ENCODE measurements at regions not wholly inside any gene's neighbourhood (a gene's known extent, or its start where the extent isn't known, plus 50 kb on each side); places are given as distances from the start of the nearest gene placed in this dataset.

- no peaks in the 10 kb centered on the region for H3K36me3 ChIP-seq (replicated peaks; ENCODE audit: insufficient read depth, low read depth)
- 15% methylated on average over 14 of the region's 14 CpGs for WGBS (ENCODE audit: low lambda C conversion rate, missing lambda C conversion rate)
- peak overlapping the region; percentile 68 for H3K4me2 ChIP-seq
- no peaks in the 10 kb centered on the region for H3K9me2 ChIP-seq (replicated peaks; ENCODE audit: insufficient read depth)
- no peak overlapping the region for H3K4me3 ChIP-seq
- no peaks in the 10 kb centered on the region for H3K79me2 ChIP-seq
- H3K4me1 ChIP-seq (ENCODE audit: insufficient read depth) = peaks cover 37% of the 10 kb centered on the region
- no peak for TF ChIP-seq EZH2phosphoT487 (IDR thresholded peaks at IDR 0.05; ENCODE audit: low read depth, severe bottlenecking, unreplicated experiment)
- TF ChIP-seq CTCF (IDR thresholded peaks at IDR 0.05; ENCODE audit: poor library complexity) = no peak
- no peak for TF ChIP-seq EZH2 (IDR thresholded peaks at IDR 0.05; ENCODE audit: borderline replicate concordance)
- H4K20me1 ChIP-seq (ENCODE audit: insufficient read depth, poor library complexity, severe bottlenecking) = no peaks in the 10 kb centered on the region
- peak overlapping the region; percentile 14 for H2AFZ ChIP-seq
- peak; percentile 85 for DNase-seq (ENCODE audit: low spot score)
- H3K27ac ChIP-seq = peak overlapping the region; percentile 71
- no peaks in the 10 kb centered on the region for H3K9me3 ChIP-seq (ENCODE audit: low read depth)
- H3K27me3 ChIP-seq = no peaks in the 10 kb centered on the region
Measured at GRCh38 chr3:193816656-193817311, 223.8 kb downstream of the OPA1 start.

- Histone ChIP-seq H3K9me3 (ENCODE audit: low read depth) (no peaks in the 10 kb centered on the region), H4K20me1 (ENCODE audit: insufficient read depth, poor library complexity, severe bottlenecking) (no peaks in the 10 kb centered on the region), H3K4me2 (no peak overlapping the region), H3K4me3 (no peak overlapping the region), H2AFZ (no peak overlapping the region), H3K9me2 (replicated peaks; ENCODE audit: insufficient read depth) (no peaks in the 10 kb centered on the region), H3K79me2 (no peaks in the 10 kb centered on the region), H3K36me3 (replicated peaks; ENCODE audit: insufficient read depth, low read depth) (no peaks in the 10 kb centered on the region), H3K4me1 (ENCODE audit: insufficient read depth) (peaks cover 21% of the 10 kb centered on the region), H3K27ac (no peak overlapping the region), H3K27me3 (no peaks in the 10 kb centered on the region)
- TF ChIP-seq CTCF (IDR thresholded peaks at IDR 0.05; ENCODE audit: poor library complexity) (no peak), EZH2phosphoT487 (IDR thresholded peaks at IDR 0.05; ENCODE audit: low read depth, severe bottlenecking, unreplicated experiment) (no peak), EZH2 (IDR thresholded peaks at IDR 0.05; ENCODE audit: borderline replicate concordance) (no peak)
- 92% methylated on average over 16 of the region's 16 CpGs for WGBS (ENCODE audit: low lambda C conversion rate, missing lambda C conversion rate)
- DNase-seq (ENCODE audit: low spot score) = no peak
Measured at GRCh38 chr3:193819117-193820010, 226.4 kb downstream of the OPA1 start.

GRCh38 chr3:193821151-193821668, 228.2 kb downstream of the OPA1 start:
- Histone ChIP-seq H3K79me2 (no peaks in the 10 kb centered on the region), H2AFZ (no peak overlapping the region), H3K4me3 (no peak overlapping the region), H3K9me3 (ENCODE audit: low read depth) (no peaks in the 10 kb centered on the region), H3K4me1 (ENCODE audit: insufficient read depth) (peaks cover 19% of the 10 kb centered on the region), H3K9me2 (replicated peaks; ENCODE audit: insufficient read depth) (no peaks in the 10 kb centered on the region), H4K20me1 (ENCODE audit: insufficient read depth, poor library complexity, severe bottlenecking) (no peaks in the 10 kb centered on the region), H3K4me2 (no peak overlapping the region), H3K27ac (no peak overlapping the region), H3K36me3 (replicated peaks; ENCODE audit: insufficient read depth, low read depth) (no peaks in the 10 kb centered on the region), H3K27me3 (no peaks in the 10 kb centered on the region)
- no peak for DNase-seq (ENCODE audit: low spot score)
- 82% methylated on average over 2 of the region's 2 CpGs for WGBS (ENCODE audit: low lambda C conversion rate, missing lambda C conversion rate)
- TF ChIP-seq CTCF (IDR thresholded peaks at IDR 0.05; ENCODE audit: poor library complexity) = no peak
- no peak for TF ChIP-seq EZH2phosphoT487 (IDR thresholded peaks at IDR 0.05; ENCODE audit: low read depth, severe bottlenecking, unreplicated experiment)
- TF ChIP-seq EZH2 (IDR thresholded peaks at IDR 0.05; ENCODE audit: borderline replicate concordance) = no peak

All from hepatocyte (in vitro differentiated cells).